ENCODE measurements at regions not wholly inside any gene's neighbourhood (a gene's known extent, or its start where the extent isn't known, plus 50 kb on each side); places are given as distances from the start of the nearest gene placed in this dataset.

GRCh38 chr10:3241274-3241921 lies 68.8 kb upstream of the PITRM1 start:
- no peak for DNase-seq (ENCODE audit: low read depth, low spot score)

GRCh38 chr10:3239920-3240894 lies 67.6 kb upstream of the PITRM1 start:
- DNase-seq (ENCODE audit: low read depth, low spot score), result no peak

GRCh38 chr10:3239066-3239919 lies 66.7 kb upstream of the PITRM1 start:
- DNase-seq (ENCODE audit: low read depth, low spot score), result peak; percentile 45

DNA sequence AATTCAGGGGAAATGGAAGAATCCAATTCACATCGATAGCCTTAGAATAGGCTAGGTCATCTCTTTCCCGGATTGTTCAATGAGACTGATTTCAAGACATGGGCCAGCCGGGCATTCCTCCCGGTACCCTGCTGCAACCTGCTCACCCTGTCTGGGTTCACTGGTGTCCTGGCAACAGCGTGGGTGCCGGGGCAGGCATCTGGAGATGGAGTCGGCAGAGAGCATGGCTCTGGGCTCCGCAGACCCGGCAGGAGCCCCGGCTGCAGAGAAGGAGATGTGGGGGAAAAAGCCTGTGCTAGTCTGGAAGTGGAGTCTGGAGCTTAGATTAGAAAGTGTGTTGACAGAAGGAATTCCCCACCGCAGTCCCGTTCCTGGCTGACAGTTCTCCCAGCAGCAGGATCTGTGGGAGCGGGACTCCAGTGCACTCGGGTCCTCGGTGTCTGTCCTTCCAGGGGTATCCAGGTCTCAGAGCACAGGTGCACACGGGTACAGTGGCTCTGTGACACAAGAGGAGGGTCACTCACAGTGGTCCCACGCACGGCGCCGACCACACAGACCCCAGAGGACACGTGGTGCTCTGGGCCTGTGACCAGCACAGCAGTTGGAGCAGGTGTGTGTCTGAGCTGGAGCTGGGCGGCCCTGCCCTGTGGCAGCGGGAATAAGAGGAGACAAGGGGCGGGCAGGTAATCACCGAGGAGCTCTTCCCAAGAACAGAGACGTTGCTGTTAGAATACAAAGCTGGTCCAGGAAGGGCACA lies 65.7 kb upstream of the PITRM1 start:
- no peak for DNase-seq (ENCODE audit: low read depth, low spot score)

DNA sequence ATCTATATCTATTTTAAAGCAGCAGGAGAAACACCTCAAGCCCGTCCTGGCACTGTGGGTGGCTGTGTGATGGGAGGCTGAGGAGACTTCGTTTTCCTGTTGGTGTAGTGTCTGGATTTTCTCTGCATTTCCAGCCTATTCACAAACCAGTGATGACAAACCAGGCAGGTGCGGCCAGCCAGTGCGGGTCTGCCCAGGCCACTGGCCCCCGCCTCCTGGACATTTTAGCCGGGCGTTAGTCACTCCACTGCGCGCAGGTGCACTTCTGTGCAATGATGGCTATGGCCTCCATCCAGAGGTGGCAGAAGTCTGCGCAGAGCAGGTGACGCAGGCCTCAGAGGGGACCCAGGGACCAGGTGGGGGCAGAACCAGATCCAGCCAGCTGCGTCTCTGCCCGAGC lies 64.9 kb upstream of the PITRM1 start:
- no peak for DNase-seq (ENCODE audit: low read depth, low spot score)

DNA sequence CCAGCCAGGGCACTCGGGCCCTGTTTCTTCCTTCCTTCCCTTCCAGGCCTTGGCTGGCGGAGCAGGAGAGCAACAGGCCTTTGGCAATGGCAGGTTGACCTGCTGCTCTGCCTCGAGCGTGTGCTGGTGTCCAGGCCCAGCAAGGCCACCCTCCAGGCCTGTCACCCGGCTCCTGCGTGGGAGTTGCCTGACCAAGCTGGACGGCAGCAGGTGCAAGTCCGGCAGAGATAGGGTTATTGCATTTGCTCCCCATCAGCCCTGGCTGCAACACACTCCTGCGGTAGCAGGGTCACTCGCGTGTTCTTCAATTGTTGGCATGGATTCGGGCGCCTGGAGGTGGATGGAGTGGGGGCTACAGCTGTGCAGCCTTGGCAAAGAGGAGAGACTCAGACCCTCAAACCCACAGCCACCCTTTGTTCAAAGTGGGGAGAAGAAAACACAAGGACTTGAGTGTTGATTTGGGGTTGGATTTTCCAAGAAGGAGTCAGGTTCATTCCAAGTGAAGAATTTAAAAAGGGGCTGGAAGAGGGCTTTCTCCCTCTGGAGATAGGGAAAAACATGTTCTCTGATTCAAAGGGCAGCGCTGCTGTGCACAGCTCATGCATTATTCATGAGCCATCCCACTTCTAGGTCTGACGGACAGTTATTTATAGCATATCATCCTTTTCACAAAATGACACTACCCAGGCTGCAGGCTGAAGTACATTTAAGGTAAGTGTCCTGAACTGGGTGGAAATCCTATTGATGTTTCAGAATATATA lies 64.2 kb upstream of the PITRM1 start:
- DNase-seq (ENCODE audit: low read depth, low spot score), result no peak

GRCh38 chr10:3235996-3236510 lies 63.5 kb upstream of the PITRM1 start:
- DNase-seq (ENCODE audit: low read depth, low spot score), result no peak

- no peak for DNase-seq (ENCODE audit: low read depth, low spot score)
Observed at GRCh38 chr10:3235395-3235794, 62.8 kb upstream of the PITRM1 start.

DNA sequence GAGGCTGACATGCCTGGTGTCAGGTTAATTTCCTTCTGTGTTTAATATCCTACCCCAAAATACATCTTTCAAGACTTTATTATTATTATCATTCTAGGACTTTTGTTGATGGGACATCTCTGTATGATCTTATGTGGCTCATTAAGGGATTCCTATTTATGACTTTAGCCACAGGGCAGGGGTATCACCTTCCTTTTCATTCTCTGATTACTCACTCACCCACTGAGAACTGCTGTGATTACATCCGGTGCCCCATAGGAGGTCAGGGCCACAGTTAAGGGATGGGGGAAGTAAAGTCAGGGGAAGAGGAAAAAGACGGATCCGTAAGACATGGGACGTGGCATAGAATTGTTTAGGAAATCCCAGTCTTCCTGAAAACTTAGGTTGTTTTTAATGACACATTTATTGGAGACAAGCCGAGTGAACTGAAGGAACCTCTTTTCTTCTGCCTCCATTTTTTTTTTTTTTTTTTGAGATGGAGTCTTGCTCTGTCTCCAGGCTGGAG lies 61.0 kb upstream of the PITRM1 start:
- DNase-seq (ENCODE audit: low read depth, low spot score), result no peak

- DNase-seq (ENCODE audit: low read depth, low spot score), result no peak
Observed at GRCh38 chr10:3231951-3232730, 59.6 kb upstream of the PITRM1 start.

DNA sequence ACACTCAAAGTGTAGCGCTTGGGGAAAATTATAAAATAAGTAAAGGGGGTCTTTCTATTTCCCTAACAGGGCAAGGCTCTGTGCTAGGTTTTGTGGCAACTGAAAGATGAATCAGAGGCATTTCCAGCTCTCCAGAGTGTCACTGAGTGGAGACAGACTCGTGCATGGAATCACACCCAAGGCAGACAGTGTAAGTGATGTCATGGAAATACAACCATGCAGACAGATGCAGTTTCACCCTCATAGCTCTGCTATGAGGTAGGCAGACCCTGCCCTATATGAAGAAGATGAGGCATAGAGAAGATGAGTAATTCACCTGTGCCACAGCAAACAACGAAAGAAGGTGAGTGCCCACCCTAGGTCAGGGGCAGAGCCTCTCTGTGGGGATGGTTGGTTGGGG lies 57.2 kb upstream of the PITRM1 start:
- DNase-seq (ENCODE audit: low read depth, low spot score), result no peak

DNA sequence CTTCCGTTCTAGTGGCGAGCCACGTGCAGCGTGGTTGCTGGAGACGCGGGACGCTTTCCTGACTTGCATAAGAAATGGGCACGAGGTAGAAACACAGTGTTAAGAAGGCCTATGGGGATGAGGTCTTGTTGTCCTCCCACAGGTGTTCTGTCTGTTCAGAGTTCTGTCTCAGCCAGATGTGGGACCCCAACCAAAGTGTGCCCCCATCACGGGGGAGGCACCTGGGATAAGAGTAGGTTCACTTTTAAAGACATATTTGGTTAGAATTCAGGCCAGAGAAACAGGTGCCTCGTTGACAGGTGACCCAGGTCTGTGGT lies 56.0 kb upstream of the PITRM1 start:
- DNase-seq (ENCODE audit: low read depth, low spot score), result no peak

GRCh38 chr10:3226960-3227744 lies 54.6 kb upstream of the PITRM1 start:
- DNase-seq (ENCODE audit: low read depth, low spot score), result no peak

- DNase-seq (ENCODE audit: low read depth, low spot score), result no peak
Observed at GRCh38 chr10:3225561-3225960, 53.0 kb upstream of the PITRM1 start.

GRCh38 chr10:3224241-3224640 lies 51.7 kb upstream of the PITRM1 start:
- DNase-seq (ENCODE audit: low read depth, low spot score), result no peak

DNA sequence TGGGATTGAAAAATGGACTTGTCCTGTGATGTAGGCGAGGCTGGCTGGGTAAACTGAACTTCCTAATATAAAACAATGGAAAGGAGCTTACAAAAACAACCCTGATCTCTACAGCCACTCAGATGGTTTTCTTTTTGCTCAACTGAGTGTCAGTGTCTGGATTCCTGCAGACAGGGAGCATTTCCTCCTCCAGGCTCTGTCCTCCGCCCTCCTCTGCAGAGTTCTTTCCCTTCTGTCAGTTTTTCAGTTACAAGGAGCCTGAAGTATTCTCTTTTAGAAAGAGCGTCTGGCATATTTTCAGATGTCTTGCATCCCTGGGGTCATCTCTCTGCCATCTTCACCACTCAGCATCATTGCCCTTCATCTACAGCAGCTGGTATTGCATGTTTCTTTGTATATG lies 50.0 kb upstream of the PITRM1 start:
- DNase-seq (ENCODE audit: low read depth, low spot score), result no peak

Data from activated naive CD8-positive, alpha-beta T cell treated with anti-CD3 and anti-CD28 coated beads, Interleukin-2, amount 50 U/mL, for 16 hours (primary cell).